Prostate gland (tissue), 2 donors: ENCODE measurements at regions not wholly inside any gene's neighbourhood (a gene's known extent, or its start where the extent isn't known, plus 50 kb on each side); places are given as distances from the start of the nearest gene placed in this dataset.

ENCODE experiments used
- POLR2A ChIP-seq: fragments of 450-650 bp; IDR thresholded peaks from one replicate; pipeline ENCODE4 v1.6.1; 2016; ENCODE audit warnings: antibody characterized with exemption, mild to moderate bottlenecking
- POLR2AphosphoS5 ChIP-seq: sonication (generic); formaldehyde crosslinking; IDR thresholded peaks from one replicate; pipeline ENCODE4 v1.6.1; 2017; ENCODE audit warnings: antibody characterized with exemption
- TF ChIP-seq, protein P1 (sequence below), 4 experiments: fragments of 200-600 bp in 2 of 4; fragments of 450-650 bp in 2 of 4; sonication (generic) in 2 of 4; IDR thresholded peaks; 1 replicate in 3 of 4; 2 replicates in 1 of 4; pipeline ENCODE4 v1.5.1; 2016 to 2019; ENCODE audit warnings: antibody characterized with exemption in 4 of 4, mild to moderate bottlenecking in 2 of 4, moderate library complexity in 2 of 4

DNA sequence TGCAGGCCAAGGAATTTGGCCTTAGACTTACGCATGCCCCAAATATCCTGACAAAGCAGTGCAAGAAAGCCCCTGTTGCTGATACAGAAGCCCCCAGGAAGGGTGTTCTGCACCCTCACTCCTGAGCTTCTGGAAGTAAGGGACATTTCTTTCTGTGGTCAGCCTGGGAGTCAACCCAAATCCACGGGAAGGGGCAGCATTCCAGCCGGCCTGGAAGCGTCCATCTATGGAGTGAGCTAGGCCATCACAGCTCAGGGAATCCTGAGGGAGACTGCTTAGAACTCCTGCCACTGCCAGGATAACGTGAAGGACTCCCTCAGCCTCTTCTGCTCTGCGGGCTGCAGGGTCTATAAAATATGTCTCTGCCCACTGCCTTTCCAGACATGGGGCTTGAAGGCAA, 173.9 kb downstream of the ANAPC1 start:
- TF ChIP-seq, protein P1, sequence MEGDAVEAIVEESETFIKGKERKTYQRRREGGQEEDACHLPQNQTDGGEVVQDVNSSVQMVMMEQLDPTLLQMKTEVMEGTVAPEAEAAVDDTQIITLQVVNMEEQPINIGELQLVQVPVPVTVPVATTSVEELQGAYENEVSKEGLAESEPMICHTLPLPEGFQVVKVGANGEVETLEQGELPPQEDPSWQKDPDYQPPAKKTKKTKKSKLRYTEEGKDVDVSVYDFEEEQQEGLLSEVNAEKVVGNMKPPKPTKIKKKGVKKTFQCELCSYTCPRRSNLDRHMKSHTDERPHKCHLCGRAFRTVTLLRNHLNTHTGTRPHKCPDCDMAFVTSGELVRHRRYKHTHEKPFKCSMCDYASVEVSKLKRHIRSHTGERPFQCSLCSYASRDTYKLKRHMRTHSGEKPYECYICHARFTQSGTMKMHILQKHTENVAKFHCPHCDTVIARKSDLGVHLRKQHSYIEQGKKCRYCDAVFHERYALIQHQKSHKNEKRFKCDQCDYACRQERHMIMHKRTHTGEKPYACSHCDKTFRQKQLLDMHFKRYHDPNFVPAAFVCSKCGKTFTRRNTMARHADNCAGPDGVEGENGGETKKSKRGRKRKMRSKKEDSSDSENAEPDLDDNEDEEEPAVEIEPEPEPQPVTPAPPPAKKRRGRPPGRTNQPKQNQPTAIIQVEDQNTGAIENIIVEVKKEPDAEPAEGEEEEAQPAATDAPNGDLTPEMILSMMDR (IDR thresholded peaks at IDR 0.05): no peak
- no peak for TF ChIP-seq POLR2A
- TF ChIP-seq POLR2AphosphoS5: no peak
